ENCODE measurements at regions not wholly inside any gene's neighbourhood (a gene's known extent, or its start where the extent isn't known, plus 50 kb on each side); places are given as distances from the start of the nearest gene placed in this dataset.

DNA sequence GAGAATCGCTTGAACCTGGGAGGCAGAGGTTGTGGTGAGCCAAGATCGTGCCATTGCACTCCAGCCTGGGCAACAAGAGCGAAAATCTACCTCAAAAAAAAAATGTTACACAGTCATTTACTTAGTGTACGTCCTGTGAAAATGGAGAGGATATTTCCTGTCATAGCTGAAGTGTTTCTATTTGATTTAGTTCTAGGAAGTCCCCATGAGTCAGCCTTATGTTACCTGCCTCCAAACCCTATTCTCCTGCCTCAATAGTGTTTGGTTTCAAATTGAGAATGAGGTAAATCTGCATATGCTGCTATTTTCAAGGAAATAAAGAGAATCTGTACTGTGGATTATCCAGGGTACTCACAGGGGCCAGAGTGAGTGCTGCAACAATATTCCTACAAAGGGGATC is 1284.5 kb upstream of the AUTS2 start:
- TF ChIP-seq, protein P1, sequence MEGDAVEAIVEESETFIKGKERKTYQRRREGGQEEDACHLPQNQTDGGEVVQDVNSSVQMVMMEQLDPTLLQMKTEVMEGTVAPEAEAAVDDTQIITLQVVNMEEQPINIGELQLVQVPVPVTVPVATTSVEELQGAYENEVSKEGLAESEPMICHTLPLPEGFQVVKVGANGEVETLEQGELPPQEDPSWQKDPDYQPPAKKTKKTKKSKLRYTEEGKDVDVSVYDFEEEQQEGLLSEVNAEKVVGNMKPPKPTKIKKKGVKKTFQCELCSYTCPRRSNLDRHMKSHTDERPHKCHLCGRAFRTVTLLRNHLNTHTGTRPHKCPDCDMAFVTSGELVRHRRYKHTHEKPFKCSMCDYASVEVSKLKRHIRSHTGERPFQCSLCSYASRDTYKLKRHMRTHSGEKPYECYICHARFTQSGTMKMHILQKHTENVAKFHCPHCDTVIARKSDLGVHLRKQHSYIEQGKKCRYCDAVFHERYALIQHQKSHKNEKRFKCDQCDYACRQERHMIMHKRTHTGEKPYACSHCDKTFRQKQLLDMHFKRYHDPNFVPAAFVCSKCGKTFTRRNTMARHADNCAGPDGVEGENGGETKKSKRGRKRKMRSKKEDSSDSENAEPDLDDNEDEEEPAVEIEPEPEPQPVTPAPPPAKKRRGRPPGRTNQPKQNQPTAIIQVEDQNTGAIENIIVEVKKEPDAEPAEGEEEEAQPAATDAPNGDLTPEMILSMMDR (IDR thresholded peaks at IDR 0.05), result no peak
- TF ChIP-seq POLR2AphosphoS5 (IDR thresholded peaks at IDR 0.05) (no peak), POLR2A (IDR thresholded peaks at IDR 0.05) (no peak)
